GM21529 (cell line): ENCODE measurements at regions not wholly inside any gene's neighbourhood (a gene's known extent, or its start where the extent isn't known, plus 50 kb on each side); places are given as distances from the start of the nearest gene placed in this dataset.
"Not testable (repeated sequence)": the region's sequence is repeated elsewhere in the genome, so short reads cannot be mapped to it uniquely, and the experiment has no call there.

Experiments used
- ATAC-seq: cut with Tn5 transposase; IDR thresholded peaks from one replicate; pipeline ENCODE4 v1.9.1; 2021; ENCODE audit not compliant: unreplicated experiment

DNA sequence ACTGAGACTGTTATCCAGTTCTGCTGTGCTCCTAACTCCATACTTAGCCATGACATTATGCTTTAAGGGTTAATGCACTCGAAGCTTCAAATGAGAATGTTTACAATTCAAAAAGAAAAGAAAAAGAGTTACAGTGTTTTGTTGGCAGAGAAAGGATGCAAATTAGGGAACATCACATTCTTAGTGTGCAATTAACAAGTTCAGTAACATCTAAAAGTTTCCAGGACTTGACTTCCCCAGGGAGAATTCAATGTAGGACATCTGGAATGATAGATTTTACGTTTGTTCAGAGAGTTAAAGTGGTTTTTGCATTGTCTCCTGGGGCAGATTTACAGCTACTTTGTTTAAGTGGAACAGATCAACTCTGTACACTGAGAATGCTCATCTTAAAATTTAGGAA, 525.2 kb downstream of the LIG4 start:
- ATAC-seq = no peak

DNA sequence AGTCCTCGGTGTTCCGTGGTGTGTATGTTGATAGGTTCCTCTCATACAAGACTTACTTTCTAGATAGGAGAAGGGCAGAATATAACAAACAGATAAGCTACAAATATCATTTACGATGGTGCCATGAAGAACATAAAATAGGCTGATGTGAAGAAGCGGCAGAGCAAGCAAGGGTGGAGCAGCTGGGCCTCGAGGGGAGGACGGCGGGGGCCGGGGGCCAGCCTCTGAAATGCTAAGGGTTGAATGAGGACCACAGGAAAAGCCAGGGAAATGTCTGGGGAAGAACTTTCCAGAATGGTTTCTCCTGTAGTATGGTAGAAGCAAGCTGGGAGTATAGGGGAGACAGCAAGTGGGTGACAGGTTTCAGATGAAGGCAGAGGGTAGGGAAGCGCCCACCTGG, 529.5 kb downstream of the LIG4 start:
- ATAC-seq = no peak

DNA sequence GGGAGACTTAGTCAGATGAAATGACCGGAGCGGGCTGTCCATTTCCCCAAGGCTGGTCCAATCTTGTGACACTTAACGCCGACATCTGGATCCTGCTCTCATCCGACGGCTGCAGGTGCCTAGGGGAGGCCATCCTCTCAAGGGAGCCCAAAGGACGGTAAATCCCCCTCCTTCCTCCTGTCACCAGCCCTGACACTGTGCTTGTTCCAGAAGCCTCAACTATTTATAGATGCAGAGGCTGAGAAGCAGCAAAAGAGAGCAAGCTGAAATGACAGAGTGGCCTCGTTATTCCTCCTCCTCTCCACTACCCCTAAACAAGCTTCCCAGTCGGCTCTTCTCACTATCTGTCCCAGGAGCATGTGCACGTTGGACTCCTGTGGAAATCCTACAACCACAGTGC, 533.7 kb downstream of the LIG4 start:
- ATAC-seq = no peak

DNA sequence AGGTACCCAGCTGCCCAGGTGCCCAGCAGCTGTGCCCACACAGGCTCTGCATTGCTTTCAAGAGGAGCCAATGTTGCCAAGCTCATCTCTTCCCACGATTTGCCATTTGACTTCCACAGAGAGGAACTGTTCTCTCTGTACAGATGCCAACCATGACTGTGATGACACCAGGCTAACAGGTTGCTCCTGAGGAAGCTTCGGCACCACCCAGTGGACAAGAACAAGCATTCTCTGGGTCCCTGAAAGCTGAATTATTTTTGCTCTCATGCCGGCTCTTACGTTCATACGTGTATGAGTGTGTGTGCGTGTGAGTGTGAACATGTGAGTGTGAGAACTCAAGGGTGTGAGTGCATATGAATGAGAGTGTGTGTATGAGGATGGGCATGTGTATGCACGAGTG, 535.2 kb downstream of the LIG4 start:
- no peak for ATAC-seq

DNA sequence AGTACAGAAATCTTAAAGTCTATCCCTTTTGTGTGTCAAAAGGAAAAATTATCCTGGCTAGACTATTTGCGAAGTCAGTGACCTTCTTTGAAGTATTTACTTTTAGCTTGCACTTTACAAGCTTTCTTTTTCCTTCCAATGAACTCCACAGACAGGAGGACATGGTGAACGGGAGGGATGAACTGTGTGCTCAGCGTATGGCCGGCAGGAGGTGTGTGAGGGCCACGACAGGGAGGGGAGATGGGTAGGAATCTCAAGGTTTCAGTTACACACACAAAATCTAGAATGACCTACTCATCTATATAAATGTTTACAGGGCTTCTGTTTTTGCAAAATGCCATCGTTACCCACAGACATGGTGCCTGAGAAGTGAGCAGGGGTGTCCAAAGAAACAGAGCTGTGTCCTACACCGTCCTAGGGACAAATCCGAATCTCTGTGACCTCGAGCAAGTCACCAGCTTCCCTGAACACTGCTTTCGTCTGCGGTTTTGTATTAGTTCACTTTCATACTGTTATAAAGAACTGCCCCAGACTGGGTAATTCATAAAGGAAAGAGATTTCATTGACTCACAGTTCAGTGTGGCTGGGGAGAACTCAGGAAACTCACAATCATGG, 537.2 kb downstream of the LIG4 start:
- ATAC-seq = no peak

DNA sequence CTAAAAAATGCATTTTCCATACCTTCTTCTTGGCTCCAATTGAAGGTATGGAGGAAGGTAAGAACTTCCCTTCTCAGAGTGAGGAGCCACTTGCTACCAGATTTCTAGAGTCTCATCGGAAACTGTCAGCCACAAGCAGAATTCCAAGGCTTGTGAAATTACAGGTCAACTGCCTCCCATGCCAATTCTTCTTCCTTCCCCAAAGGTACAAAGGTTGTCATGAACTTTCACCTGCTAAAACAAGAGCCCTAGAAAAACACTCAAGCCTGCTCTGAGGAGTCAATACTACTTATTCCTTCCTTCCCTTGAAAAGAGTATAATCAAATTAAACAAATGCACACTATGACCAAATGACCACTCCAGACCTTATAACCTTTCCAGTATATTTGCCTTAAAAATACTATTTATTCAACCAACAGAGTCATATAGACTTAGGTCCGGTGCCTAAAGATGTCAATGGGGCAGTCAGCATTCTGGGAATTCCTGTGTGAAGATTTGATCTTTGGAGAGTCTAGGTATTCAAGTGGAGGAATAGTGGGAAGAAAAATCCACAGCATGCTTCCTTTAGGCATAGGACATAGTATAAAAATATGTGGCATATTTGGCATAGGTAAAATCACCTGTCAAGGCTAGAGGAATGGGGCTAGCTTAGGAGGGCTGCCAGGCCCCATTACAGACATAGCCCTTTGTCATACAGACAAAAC, 539.3 kb downstream of the LIG4 start:
- no peak for ATAC-seq

DNA sequence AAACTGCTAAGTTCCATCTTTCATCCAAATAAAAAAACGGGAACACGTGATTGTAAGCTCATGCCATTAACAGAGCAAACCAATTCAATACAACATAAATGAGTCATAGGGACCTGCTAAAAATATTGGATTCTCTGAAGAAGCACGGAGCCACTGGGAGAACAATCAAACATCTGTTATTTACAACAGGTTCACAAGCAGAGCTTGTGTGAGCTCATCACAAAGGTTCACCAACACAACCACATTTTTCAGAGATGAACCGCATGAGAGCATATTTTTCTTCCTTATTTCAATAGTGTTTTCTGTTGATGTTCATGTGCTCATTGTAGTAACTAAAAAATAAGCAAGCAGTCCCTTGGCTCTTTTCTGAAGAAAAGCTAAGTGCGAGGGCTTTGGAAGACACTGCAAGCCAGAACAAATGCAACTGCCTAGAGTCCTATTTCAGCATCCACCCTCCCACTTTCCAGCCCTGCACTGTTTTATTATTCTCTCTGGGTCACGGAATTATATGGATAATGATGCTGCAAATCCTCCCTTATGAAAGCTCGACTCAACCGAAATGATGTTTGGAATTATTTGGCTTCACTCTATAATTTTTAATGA, 545.8 kb downstream of the LIG4 start:
- ATAC-seq = no peak

DNA sequence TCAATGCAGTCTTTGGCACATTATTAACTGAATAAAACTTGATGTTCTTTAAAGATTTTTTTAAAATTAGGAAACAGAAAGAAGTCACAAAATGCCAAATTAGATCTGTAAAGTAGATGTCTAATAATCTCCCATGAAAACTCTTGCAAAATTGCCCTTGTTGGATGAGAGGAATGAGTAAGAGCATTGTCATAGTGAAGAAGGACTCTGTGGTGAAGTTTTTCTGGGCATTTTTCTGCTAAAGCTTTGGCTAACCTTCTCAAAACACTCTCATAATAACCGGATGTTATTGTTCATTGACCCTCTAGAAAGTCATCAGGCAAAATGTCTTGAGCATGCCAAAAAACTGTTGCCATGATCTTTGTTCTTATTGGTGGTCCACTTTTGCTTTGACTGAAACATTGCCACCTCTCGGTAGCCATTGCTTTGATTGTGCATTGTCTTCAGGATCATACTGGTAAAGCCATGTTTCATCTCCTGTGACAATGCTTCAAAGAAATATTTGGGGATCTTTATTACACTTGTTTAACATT, 549.3 kb downstream of the LIG4 start:
- ATAC-seq = no peak

DNA sequence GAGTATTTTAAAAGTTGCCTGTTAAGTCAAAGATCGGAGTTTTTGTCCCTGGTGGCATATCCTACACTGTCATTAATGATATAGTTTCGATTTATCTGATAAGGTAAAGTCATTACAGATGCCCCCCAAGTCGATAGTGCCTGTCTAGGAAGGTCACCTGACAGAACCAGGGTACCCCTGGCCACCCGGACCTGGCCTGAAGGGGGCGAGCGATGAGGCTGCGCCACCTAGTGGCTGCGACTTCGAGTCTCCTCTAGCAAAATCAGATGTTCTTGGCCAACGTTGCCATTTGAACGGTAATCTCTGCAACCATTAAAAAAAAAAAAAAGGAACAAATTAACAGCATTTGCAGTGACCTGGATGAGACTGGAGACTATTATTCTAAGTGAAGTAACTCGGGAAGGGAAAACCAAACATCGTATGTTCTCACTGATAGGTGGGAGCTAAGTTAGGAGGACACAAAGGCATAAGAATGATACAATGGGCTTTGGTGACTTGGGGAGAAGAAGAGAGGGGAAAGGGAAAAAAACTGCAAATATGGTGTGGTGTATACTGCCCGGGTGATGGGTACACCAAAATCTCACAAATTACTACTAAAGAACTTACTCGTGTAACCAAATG, 565.1 kb downstream of the LIG4 start:
- ATAC-seq = peak; percentile 77

DNA sequence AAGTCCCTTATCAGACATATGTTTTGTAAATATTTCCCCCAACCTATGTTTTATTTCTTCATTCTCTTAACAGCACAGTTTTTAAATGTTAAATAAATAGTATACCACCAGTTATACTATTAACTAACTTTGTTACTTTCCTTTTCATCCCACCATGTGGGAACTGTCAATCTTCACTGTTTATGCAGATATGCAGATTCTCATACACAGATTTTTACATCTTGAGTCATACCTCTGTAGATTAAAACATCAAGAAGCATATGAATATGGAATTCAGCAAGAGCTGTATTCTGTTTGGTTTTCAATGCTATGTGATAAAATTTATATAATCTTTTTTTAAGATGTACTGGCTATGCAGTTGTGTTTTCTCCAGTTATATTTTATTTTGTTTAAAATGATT, 566.3 kb downstream of the LIG4 start:
- no peak for ATAC-seq

DNA sequence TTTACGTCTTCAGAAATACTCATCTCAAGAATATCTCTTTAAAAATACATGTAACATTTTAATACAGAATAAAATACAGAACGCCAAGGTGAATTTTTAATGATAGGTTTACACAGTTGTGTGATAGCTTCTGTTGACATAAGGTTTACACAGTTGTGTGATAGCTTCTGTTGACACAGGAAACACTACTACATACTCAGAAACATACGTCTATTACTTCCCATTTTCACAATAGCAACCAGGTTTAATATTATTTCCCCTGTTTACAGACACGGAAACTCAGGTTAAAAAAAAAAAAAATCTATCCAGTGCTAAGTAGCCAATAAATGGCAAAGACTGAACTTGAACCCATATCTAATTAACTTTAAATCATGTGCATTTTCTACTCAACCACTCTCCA, 571.2 kb downstream of the LIG4 start:
- ATAC-seq = no peak

DNA sequence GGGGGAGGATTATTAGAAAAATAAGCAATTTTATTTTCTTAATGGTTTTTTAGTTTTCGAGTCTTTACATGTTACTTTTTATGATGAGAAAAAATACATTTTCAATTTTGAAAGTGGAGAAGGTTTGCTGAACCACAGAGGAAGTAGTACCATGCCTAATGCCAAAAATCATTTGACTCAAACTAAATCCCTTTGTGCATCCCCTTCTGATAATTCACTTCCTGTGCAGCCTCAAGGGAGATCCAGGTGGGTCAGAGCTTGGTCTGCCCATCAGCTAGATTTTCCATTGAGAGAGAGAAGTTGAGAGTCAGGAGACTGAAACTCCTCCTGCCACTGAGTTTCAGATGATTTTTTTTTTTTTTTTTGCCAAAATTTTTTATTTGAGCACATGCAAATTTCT, 571.7 kb downstream of the LIG4 start:
- no peak for ATAC-seq

DNA sequence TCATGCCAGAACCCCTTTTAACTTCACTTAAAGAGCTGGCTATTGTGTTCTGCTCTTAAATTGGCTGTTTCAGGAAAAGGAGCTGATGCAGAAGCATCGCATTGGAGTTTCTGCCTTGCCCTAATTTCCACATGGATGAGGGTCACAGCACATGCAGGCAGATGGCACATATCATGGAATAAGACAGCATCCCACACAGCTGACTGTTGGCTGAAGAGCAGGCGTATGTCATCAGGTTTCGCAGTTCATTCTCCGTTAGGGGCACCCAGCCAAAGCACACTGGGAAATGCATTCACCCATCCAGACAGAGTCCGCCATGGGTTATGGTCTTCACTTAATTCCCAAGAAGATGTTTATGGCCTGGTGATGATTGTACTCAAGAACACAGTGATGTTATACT, 572.5 kb downstream of the LIG4 start:
- ATAC-seq = no peak

DNA sequence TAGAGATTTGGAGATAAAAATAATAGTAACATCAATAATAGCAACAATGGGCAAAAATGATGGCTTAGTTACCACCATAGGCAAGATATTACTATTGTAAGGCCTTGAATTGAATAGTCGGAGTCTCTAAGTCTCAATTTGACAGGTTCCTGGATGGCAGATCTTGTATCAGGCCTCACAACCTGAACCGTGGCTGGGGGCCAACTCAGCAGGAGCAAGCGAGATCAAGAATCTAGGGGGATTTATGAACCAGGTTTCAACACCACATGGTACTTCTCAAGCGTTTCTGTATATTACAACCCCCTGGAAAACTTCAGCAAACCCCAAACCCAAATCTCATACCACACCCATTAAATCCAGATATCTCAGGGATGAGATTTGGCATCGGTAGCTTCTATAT, 573.8 kb downstream of the LIG4 start:
- ATAC-seq = no peak

DNA sequence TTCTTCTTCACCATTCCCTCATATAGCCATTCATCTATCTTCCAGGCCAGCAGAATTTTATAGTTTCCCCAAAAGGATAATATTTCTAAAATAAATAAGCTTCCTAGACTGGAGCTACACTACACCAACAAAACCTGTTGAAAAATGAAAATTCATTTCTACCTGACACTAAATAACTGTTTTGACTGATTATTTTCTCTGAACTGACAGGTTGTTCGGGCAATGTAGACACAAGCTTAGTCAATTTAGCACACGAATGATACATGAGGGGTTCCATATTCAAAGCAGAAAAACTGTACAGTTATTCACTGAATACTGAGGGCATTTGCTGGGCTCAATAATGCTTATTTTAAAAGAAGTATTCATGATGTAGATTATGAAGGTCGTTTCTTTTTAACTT, 589.7 kb downstream of the LIG4 start:
- ATAC-seq = no peak

DNA sequence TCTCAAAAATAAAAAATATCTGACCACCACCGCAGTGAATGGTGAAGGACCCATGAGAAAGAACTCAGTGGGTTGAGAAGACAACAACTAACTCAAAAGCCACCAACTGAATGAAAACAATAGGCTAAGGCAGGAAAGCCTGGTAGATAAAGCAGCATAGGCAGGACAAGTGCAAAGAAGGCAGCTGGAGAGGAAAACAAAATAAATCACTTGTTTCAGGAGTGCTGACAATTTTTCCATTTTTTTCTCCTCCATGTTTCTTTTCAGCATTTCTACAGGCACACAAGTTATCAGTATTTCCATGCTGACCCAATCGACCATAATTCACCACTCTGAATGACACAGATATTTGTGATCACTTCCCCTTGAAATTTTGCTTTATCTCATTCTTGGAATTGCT, 597.8 kb downstream of the LIG4 start:
- ATAC-seq = no peak

DNA sequence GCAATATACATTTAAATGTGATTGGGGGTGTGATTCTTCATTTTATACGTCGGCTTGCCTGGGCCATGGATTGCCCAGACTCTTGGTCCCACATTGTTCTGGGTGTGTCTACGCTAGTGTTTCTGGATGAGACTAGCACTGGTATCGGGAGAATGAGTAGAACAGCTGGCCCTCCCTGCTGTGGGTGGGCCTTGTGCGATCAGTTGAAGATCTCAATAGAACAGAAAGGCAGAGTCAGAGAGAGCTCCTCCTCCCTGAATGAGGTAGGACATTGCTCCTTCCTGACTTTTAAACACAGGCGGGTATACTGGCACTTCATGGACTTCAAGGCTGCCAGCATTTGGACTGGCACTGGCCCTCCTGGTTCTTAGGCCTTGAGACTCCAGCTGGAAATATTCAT, 603.0 kb downstream of the LIG4 start:
- ATAC-seq = no peak

DNA sequence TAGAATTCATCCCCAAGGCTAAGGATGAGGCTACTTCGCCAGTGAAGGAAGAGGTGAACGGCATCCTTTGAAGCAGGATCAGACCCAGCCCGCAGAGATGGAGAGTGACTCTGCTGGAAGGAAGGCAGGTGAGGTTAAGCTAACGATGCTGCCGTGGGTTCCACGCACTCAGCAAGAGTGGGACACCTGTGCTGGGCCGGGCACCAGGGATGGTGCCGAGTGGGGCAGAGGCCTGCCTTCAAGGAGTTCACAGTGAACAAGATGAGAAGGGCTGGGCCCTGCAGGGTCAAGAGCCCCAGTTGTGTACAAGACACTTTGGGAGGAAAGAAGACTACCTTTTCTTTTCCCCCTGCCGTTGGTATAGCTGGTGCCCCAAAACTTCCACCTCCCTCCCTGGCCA, 606.6 kb downstream of the LIG4 start:
- no peak for ATAC-seq

DNA sequence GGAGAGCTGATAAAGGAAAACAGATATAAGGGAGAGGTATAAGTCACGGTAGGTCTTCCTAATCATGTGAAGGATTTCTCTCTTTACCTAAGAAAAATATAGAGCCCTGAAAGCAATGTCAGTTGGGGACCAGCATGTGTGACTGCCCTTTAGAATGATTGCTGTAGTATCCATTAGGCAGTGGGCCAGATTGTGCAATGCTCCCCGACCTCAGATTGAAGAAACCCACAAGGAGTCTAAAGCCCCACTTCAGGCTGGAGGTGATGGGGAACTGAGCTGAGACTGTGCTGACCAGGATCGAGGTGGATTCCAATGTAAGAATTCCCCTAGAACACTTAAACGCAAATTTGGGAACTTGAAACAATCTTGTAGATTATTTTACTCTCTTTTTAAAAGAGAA, 614.4 kb downstream of the LIG4 start:
- ATAC-seq = no peak

DNA sequence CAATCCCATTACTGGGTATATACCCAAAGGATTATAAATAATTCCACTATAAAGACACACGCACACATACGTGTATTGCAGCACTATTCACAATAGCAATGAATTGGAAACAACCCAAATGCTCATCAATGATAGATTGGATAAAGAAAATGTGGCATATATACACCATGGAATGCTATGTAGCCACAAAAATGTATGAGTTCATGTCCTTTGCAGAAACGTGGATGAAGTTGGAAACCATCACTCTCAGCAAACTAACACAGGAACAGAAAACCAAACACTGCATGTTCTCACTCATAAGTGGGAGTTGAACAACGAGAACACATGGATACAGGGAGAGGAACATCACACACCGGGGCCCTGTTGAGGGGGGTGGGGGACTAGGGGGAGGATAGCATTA, 619.0 kb downstream of the LIG4 start:
- not testable (repeated sequence) for ATAC-seq

DNA sequence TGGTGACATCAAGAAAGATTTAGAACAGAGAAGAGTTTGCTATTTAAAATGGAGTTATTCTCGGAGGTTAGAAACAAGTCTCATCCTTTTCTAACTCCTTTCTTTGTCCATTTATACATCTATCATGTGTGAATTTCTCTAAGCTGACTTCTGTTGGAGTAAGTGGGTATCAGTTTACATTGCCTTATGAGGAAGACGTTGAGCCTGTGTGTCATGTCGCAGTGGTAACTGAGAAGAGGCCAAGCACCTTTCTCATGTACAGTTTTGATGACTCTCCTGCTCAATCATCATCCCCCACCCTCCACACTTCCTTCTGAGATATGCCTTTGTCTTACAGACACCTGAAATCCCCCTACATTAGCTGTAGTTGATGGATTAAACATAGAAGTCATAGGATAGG, 624.8 kb downstream of the LIG4 start:
- no peak for ATAC-seq

DNA sequence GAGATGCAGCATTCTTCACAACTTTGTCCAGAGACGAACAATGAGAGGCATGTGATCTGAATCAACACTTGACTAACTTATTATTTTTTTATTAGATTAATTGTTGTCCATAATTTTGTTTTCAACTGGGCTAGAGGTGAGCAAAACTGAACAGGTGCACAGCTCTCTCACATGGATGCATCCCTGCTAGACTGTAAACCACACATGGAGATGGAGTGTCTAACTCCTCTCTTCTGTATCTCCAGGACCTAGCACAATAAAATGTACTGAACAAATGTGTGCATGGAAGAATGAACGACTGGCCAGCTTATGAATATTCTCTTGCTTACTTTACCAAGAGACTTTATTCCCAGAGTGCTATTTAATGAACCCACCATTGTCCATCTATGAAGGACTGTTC, 627.7 kb downstream of the LIG4 start:
- ATAC-seq = no peak
